ENCODE measurements at regions not wholly inside any gene's neighbourhood (a gene's known extent, or its start where the extent isn't known, plus 50 kb on each side); places are given as distances from the start of the nearest gene placed in this dataset.

GRCh38 chr3:159922193-159922840 is 66.3 kb upstream of the IL12A start:
- no peak for DNase-seq

GRCh38 chr3:159922861-159923312 is 65.7 kb upstream of the IL12A start:
- DNase-seq: no peak

GRCh38 chr3:159923336-159923735 is 65.3 kb upstream of the IL12A start:
- no peak for DNase-seq

GRCh38 chr3:159923956-159924355 is 64.7 kb upstream of the IL12A start:
- DNase-seq: no peak

GRCh38 chr3:159924411-159924810 is 64.2 kb upstream of the IL12A start:
- DNase-seq: no peak

- no peak for DNase-seq
These were observed 63.4 kb upstream of the IL12A start for GRCh38 chr3:159925248-159925647.

- no peak for DNase-seq
These were observed 62.1 kb upstream of the IL12A start for GRCh38 chr3:159926573-159926972.

GRCh38 chr3:159928071-159928491 is 60.6 kb upstream of the IL12A start:
- DNase-seq: no peak

- no peak for DNase-seq
These were observed 60.0 kb upstream of the IL12A start for GRCh38 chr3:159928666-159929065.

GRCh38 chr3:159929171-159930141 is 59.2 kb upstream of the IL12A start:
- peak; percentile 4 for DNase-seq

GRCh38 chr3:159934216-159934615 is 54.4 kb upstream of the IL12A start:
- no peak for DNase-seq

GRCh38 chr3:159936541-159936940 is 52.1 kb upstream of the IL12A start:
- DNase-seq: no peak

- no peak for DNase-seq
These were observed 51.0 kb upstream of the IL12A start for GRCh38 chr3:159937561-159938166.

GRCh38 chr3:159938714-159939113 is 49.9 kb upstream of the IL12A start:
- no peak for DNase-seq

All from NCI-H2171 treated with DMSO at 0.1 percent for 48 hours (cell line).